Activated CD4-positive, alpha-beta T cell treated with anti-CD3 and anti-CD28 coated beads, Interleukin-2, amount 50 U/mL, for 48 hours (primary cell): ENCODE measurements at regions not wholly inside any gene's neighbourhood (a gene's known extent, or its start where the extent isn't known, plus 50 kb on each side); places are given as distances from the start of the nearest gene placed in this dataset.

Experiments used
- DNase-seq, 2 experiments: peaks; one replicate each; pipeline ENCODE4 v3.0.0-alpha.2; 2020

- DNase-seq: no peak
Observed at GRCh38 chr9:8186560-8186959, 387.0 kb upstream of the DMAC1 start.

GRCh38 chr9:8183618-8184017 lies 384.0 kb upstream of the DMAC1 start:
- no peak for DNase-seq

- DNase-seq: no peak
Observed at GRCh38 chr9:8179381-8180053, 379.9 kb upstream of the DMAC1 start.

GRCh38 chr9:8172000-8172399 lies 372.4 kb upstream of the DMAC1 start:
- DNase-seq: no peak

GRCh38 chr9:8168916-8169438 lies 369.4 kb upstream of the DMAC1 start:
- no peak for DNase-seq

- no peak for DNase-seq
Observed at GRCh38 chr9:8160787-8161186, 361.2 kb upstream of the DMAC1 start.

GRCh38 chr9:8158574-8158973 lies 359.0 kb upstream of the DMAC1 start:
- no peak for DNase-seq

- DNase-seq: no peak
Observed at GRCh38 chr9:8157683-8158324, 358.2 kb upstream of the DMAC1 start.

- no peak for DNase-seq
Observed at GRCh38 chr9:8156346-8156745, 356.8 kb upstream of the DMAC1 start.

- DNase-seq: no peak
Observed at GRCh38 chr9:8155706-8156105, 356.1 kb upstream of the DMAC1 start.

- DNase-seq: no peak
Observed at GRCh38 chr9:8143677-8144076, 344.1 kb upstream of the DMAC1 start.

GRCh38 chr9:8140557-8140956 lies 341.0 kb upstream of the DMAC1 start:
- no peak for DNase-seq

GRCh38 chr9:8139756-8140155 lies 340.2 kb upstream of the DMAC1 start:
- no peak for DNase-seq

- DNase-seq: no peak
Observed at GRCh38 chr9:8136477-8136876, 336.9 kb upstream of the DMAC1 start.

- no peak for DNase-seq
Observed at GRCh38 chr9:8134635-8135034, 335.1 kb upstream of the DMAC1 start.

- no peak for DNase-seq
Observed at GRCh38 chr9:8133606-8134005, 334.0 kb upstream of the DMAC1 start.

- DNase-seq: no peak
Observed at GRCh38 chr9:8115570-8115969, 316.0 kb upstream of the DMAC1 start.

- DNase-seq: no peak
Observed at GRCh38 chr9:8114826-8115225, 315.2 kb upstream of the DMAC1 start.

GRCh38 chr9:8106362-8106761 lies 306.8 kb upstream of the DMAC1 start:
- DNase-seq: no peak

- DNase-seq: no peak
Observed at GRCh38 chr9:8101607-8102006, 302.0 kb upstream of the DMAC1 start.

- no peak for DNase-seq
Observed at GRCh38 chr9:8096091-8096490, 296.5 kb upstream of the DMAC1 start.

- DNase-seq: no peak
Observed at GRCh38 chr9:8095672-8096086, 296.1 kb upstream of the DMAC1 start.

GRCh38 chr9:8088477-8088876 lies 288.9 kb upstream of the DMAC1 start:
- DNase-seq: no peak

- no peak for DNase-seq
Observed at GRCh38 chr9:8085986-8086385, 286.4 kb upstream of the DMAC1 start.

GRCh38 chr9:8078641-8079140 lies 279.1 kb upstream of the DMAC1 start:
- no peak for DNase-seq
